Endodermal cell (in vitro differentiated cells): ENCODE measurements at regions not wholly inside any gene's neighbourhood (a gene's known extent, or its start where the extent isn't known, plus 50 kb on each side); places are given as distances from the start of the nearest gene placed in this dataset.

Experiments
- DNase-seq: peaks from one replicate; pipeline ENCODE4 v3.0.0-alpha.2; 2017
- H3K27ac ChIP-seq: 2 replicates; pipeline ENCODE4 v1.5.1; 2013; ENCODE audit warnings: mild to moderate bottlenecking, low read depth, low read length, moderate library complexity
- H3K27me3 ChIP-seq: 2 replicates; pipeline ENCODE4 v1.6.1; 2013; ENCODE audit warnings: mild to moderate bottlenecking, low read length, moderate library complexity; ENCODE audit not compliant: insufficient read depth, control insufficient read depth, poor library complexity, severe bottlenecking
- H3K36me3 ChIP-seq: 2 replicates; pipeline ENCODE4 v1.7.0; 2013; ENCODE audit warnings: mild to moderate bottlenecking, low read length, moderate library complexity; ENCODE audit not compliant: control insufficient read depth, insufficient read depth
- H3K4me1 ChIP-seq: one replicate; pipeline ENCODE4 v1.7.0; 2013; ENCODE audit warnings: low read length; ENCODE audit not compliant: control insufficient read depth, insufficient read depth
- H3K4me3 ChIP-seq: 2 replicates; pipeline ENCODE4 v1.5.1; 2013; ENCODE audit warnings: mild to moderate bottlenecking, low read length, moderate library complexity
- H3K9ac ChIP-seq: 2 replicates; pipeline ENCODE4 v1.6.1; 2013; ENCODE audit warnings: mild to moderate bottlenecking, low read length, moderate library complexity; ENCODE audit not compliant: poor library complexity, severe bottlenecking; ENCODE audit errors: extremely low read depth
- H3K9me3 ChIP-seq: 2 replicates; pipeline ENCODE4 v1.6.1; 2013; ENCODE audit warnings: mild to moderate bottlenecking, low read length, moderate library complexity; ENCODE audit not compliant: control insufficient read depth
- H3K27ac Mint-ChIP-seq: 2 replicates; pipeline ENCODE4 v1.8.0; 2020; ENCODE audit warnings: mixed read lengths
- H3K27me3 Mint-ChIP-seq: 2 replicates; pipeline ENCODE4 v1.8.0; 2021; ENCODE audit warnings: mild to moderate bottlenecking, mixed read lengths; ENCODE audit not compliant: insufficient read depth
- H3K36me3 Mint-ChIP-seq: 2 replicates; pipeline ENCODE4 v1.8.0; 2020; ENCODE audit warnings: low read depth, mixed read lengths
- H3K4me1 Mint-ChIP-seq: 2 replicates; pipeline ENCODE4 v1.8.0; 2020; ENCODE audit warnings: mixed read lengths
- H3K4me3 Mint-ChIP-seq: 2 replicates; pipeline ENCODE4 v1.8.0; 2020; ENCODE audit warnings: mild to moderate bottlenecking, moderate library complexity, mixed read lengths
- H3K9me3 Mint-ChIP-seq: 2 replicates; pipeline ENCODE4 v1.8.0; 2020; ENCODE audit warnings: mild to moderate bottlenecking, mixed read lengths
- CTCF ChIP-seq: fragments of 200-600 bp; sonication (generic); conservative IDR thresholded peaks from 2 replicates; pipeline ENCODE4 v1.5.0; 2021; ENCODE audit warnings: antibody characterized with exemption, mild to moderate bottlenecking
- WGBS, 2 experiments: methylation state at CpG; one replicate each; pipeline versions ENCODE4 v1.1.5 to v1.1.7; 2013; ENCODE audit warnings: missing lambda C conversion rate in 2 of 2, mixed read lengths in 1 of 2; ENCODE audit not compliant: insufficient coverage in 1 of 2, insufficient read length in 1 of 2; 5-methylcytosine and 5-hydroxymethylcytosine counted together

GRCh38 chr2:14220101-14220500 is 412.4 kb upstream of the LRATD1 start:
- H3K36me3 ChIP-seq, result no peaks in the 10 kb centered on the region
- H3K9me3 Mint-ChIP-seq, result no peaks in the 10 kb centered on the region
- no peak overlapping the region for H3K27ac ChIP-seq
- no peak overlapping the region for H3K4me3 Mint-ChIP-seq
- H3K4me1 Mint-ChIP-seq, result peaks cover 5% of the 10 kb centered on the region
- no peaks in the 10 kb centered on the region for H3K4me1 ChIP-seq
- no peak overlapping the region for H3K4me3 ChIP-seq
- H3K27me3 Mint-ChIP-seq, result no peaks in the 10 kb centered on the region
- no peaks in the 10 kb centered on the region for H3K36me3 Mint-ChIP-seq
- no peaks in the 10 kb centered on the region for H3K9me3 ChIP-seq
- no peak overlapping the region for H3K9ac ChIP-seq
- no peaks in the 10 kb centered on the region for H3K27me3 ChIP-seq
- WGBS, 2 experiments, result 83 to 100% methylated on average over 1 of the region's 1 CpG
- DNase-seq, result no peak
- no peak for TF ChIP-seq CTCF
- no peak overlapping the region for H3K27ac Mint-ChIP-seq

- Histone ChIP-seq H3K4me1 (no peaks in the 10 kb centered on the region), H3K27me3 (no peaks in the 10 kb centered on the region), H3K27ac (no peak overlapping the region), H3K36me3 (no peaks in the 10 kb centered on the region), H3K4me3 (no peak overlapping the region), H3K9me3 (no peaks in the 10 kb centered on the region), H3K9ac (no peak overlapping the region)
- DNase-seq, result no peak
- WGBS, 2 experiments, result 83 to 94% methylated on average over 2 to 4 of the region's 4 CpGs
- Mint-ChIP-seq H3K4me3 (no peak overlapping the region), H3K27me3 (no peaks in the 10 kb centered on the region), H3K9me3 (no peaks in the 10 kb centered on the region), H3K4me1 (peaks cover 5% of the 10 kb centered on the region), H3K36me3 (no peaks in the 10 kb centered on the region), H3K27ac (no peak overlapping the region)
- TF ChIP-seq CTCF, result no peak
Observed at GRCh38 chr2:14221466-14221865, 411.1 kb upstream of the LRATD1 start.

- H3K4me1 Mint-ChIP-seq, result peaks cover 5% of the 10 kb centered on the region
- no peaks in the 10 kb centered on the region for H3K9me3 Mint-ChIP-seq
- 100% methylated on average over 1 of the region's 1 CpG; no CpG with 5 or more reads in 1 of the 2 experiments for WGBS, 2 experiments
- Histone ChIP-seq H3K4me3 (no peak overlapping the region), H3K27ac (no peak overlapping the region), H3K27me3 (no peaks in the 10 kb centered on the region), H3K4me1 (no peaks in the 10 kb centered on the region), H3K36me3 (no peaks in the 10 kb centered on the region), H3K9me3 (no peaks in the 10 kb centered on the region), H3K9ac (no peak overlapping the region)
- H3K36me3 Mint-ChIP-seq, result no peaks in the 10 kb centered on the region
- no peaks in the 10 kb centered on the region for H3K27me3 Mint-ChIP-seq
- H3K4me3 Mint-ChIP-seq, result no peak overlapping the region
- TF ChIP-seq CTCF, result no peak
- H3K27ac Mint-ChIP-seq, result no peak overlapping the region
- DNase-seq, result no peak
Observed at GRCh38 chr2:14223576-14223975, 408.9 kb upstream of the LRATD1 start.
